Body of pancreas (tissue), 4 donors: ENCODE measurements at regions not wholly inside any gene's neighbourhood (a gene's known extent, or its start where the extent isn't known, plus 50 kb on each side); places are given as distances from the start of the nearest gene placed in this dataset.

Source experiments
- POLR2A ChIP-seq, 3 donors: fragments of 450-650 bp; IDR thresholded peaks; one replicate each; pipeline ENCODE4 v1.6.1; 2016; ENCODE audit warnings: antibody characterized with exemption in 3 of 3, mild to moderate bottlenecking in 2 of 3
- TF ChIP-seq, protein P1 (sequence below), 7 experiments: fragments of 450-650 bp in 4 of 7; fragments of 200-600 bp in 3 of 7; sonication (generic) in 3 of 7; IDR thresholded peaks; one replicate each; pipeline ENCODE4 v1.5.1; 2016 to 2019; ENCODE audit warnings: antibody characterized with exemption in 7 of 7

DNA sequence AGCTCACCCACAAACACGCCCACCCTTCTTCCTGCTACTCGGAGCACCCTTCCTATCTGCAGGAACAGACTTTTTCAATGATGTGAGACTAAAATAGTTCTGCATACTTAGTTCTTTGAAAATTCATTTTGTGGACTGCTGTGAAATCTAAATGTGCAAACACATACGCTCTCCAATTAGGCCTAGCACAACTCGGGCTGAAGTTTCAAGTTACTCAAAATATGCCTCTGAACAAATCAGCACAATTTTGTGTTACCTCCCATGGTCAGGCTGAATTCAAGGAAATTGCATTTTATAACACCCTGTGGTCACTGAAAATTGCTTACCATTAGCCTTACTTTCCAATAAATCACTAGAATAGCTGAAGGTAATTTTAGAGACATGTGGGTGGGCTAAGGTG, 323.8 kb upstream of the ADCY2 start:
- TF ChIP-seq, protein P1, sequence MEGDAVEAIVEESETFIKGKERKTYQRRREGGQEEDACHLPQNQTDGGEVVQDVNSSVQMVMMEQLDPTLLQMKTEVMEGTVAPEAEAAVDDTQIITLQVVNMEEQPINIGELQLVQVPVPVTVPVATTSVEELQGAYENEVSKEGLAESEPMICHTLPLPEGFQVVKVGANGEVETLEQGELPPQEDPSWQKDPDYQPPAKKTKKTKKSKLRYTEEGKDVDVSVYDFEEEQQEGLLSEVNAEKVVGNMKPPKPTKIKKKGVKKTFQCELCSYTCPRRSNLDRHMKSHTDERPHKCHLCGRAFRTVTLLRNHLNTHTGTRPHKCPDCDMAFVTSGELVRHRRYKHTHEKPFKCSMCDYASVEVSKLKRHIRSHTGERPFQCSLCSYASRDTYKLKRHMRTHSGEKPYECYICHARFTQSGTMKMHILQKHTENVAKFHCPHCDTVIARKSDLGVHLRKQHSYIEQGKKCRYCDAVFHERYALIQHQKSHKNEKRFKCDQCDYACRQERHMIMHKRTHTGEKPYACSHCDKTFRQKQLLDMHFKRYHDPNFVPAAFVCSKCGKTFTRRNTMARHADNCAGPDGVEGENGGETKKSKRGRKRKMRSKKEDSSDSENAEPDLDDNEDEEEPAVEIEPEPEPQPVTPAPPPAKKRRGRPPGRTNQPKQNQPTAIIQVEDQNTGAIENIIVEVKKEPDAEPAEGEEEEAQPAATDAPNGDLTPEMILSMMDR (IDR thresholded peaks at IDR 0.05), result no peak
- TF ChIP-seq POLR2A (IDR thresholded peaks at IDR 0.05), result no peak
